HG03342 (cell line): ENCODE measurements at regions not wholly inside any gene's neighbourhood (a gene's known extent, or its start where the extent isn't known, plus 50 kb on each side); places are given as distances from the start of the nearest gene placed in this dataset.
"Not testable (repeated sequence)": the region's sequence is repeated elsewhere in the genome, so short reads cannot be mapped to it uniquely, and the experiment has no call there.

Experiments
- ATAC-seq: cut with Tn5 transposase; IDR thresholded peaks from one replicate; pipeline ENCODE4 v1.9.1; 2021; ENCODE audit warnings: mild to moderate bottlenecking, moderate library complexity; ENCODE audit not compliant: unreplicated experiment

GRCh38 chr2:181737302-181737701, 57.0 kb upstream of the NEUROD1 start:
- ATAC-seq: not testable (repeated sequence)

- peak; percentile 70 for ATAC-seq
These were observed 57.8 kb upstream of the NEUROD1 start for GRCh38 chr2:181738074-181738473.

- ATAC-seq: no peak
These were observed 58.2 kb upstream of the NEUROD1 start for GRCh38 chr2:181738563-181738962.

- no peak for ATAC-seq
These were observed 61.4 kb upstream of the NEUROD1 start for GRCh38 chr2:181741756-181742155.

- ATAC-seq: no peak
These were observed 62.0 kb upstream of the NEUROD1 start for GRCh38 chr2:181742361-181742760.

- peak; percentile 50 for ATAC-seq
These were observed 62.8 kb upstream of the NEUROD1 start for GRCh38 chr2:181742922-181743722.

GRCh38 chr2:181743723-181744031, 63.4 kb upstream of the NEUROD1 start:
- no peak for ATAC-seq

GRCh38 chr2:181745796-181746540, 65.7 kb upstream of the NEUROD1 start:
- no peak for ATAC-seq

GRCh38 chr2:181746844-181747243, 66.5 kb upstream of the NEUROD1 start:
- ATAC-seq: no peak

GRCh38 chr2:181750305-181750704, 70.0 kb upstream of the NEUROD1 start:
- no peak for ATAC-seq

GRCh38 chr2:181751266-181752030, 71.1 kb upstream of the NEUROD1 start:
- ATAC-seq: no peak

- ATAC-seq: no peak
These were observed 72.0 kb upstream of the NEUROD1 start for GRCh38 chr2:181752301-181752700.

GRCh38 chr2:181753686-181754085, 73.4 kb upstream of the NEUROD1 start:
- no peak for ATAC-seq

- no peak for ATAC-seq
These were observed 73.8 kb upstream of the NEUROD1 start for GRCh38 chr2:181754105-181754504.

GRCh38 chr2:181755181-181755580, 74.9 kb upstream of the NEUROD1 start:
- ATAC-seq: no peak

GRCh38 chr2:181760521-181760920, 80.2 kb upstream of the NEUROD1 start:
- ATAC-seq: no peak

- no peak for ATAC-seq
These were observed 80.9 kb upstream of the NEUROD1 start for GRCh38 chr2:181761175-181761574.

- no peak for ATAC-seq
These were observed 81.7 kb upstream of the NEUROD1 start for GRCh38 chr2:181762000-181762399.

- ATAC-seq: no peak
These were observed 82.5 kb upstream of the NEUROD1 start for GRCh38 chr2:181762848-181763247.

- no peak for ATAC-seq
These were observed 83.1 kb upstream of the NEUROD1 start for GRCh38 chr2:181763423-181763822.

- ATAC-seq: no peak
These were observed 84.0 kb upstream of the NEUROD1 start for GRCh38 chr2:181764095-181764963.
